GM19467 (cell line): ENCODE measurements at regions not wholly inside any gene's neighbourhood (a gene's known extent, or its start where the extent isn't known, plus 50 kb on each side); places are given as distances from the start of the nearest gene placed in this dataset.

Source experiments
- ATAC-seq: cut with Tn5 transposase; IDR thresholded peaks from one replicate; pipeline ENCODE4 v1.9.1; 2021; ENCODE audit warnings: mild to moderate bottlenecking, moderate library complexity; ENCODE audit not compliant: unreplicated experiment

DNA sequence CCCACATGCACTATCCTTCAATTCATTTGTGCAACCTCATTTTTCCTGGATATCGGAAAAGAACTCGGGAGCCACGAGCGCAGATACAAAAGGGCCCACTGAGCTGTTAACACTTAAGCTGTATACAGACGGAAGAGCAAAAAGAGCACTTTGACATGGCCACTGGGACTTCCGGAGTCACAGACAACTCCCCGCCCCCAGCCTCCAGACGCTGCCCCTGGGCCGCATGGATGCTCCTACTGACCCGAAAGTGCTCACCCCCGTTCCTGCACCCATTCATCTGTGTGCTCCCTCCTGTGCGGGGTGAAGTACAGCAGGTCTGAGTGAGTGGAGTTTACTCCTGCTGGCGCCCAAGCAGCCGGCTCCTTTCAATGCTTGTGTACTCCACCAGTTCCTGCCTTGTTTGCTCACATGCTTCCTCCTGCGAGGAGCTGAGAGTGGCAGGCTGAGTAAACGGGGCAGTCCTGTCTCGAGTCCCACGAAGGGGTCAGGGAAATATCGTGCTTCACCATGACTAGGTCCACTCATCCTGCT, 901.0 kb upstream of the CTNND2 start:
- ATAC-seq = no peak

DNA sequence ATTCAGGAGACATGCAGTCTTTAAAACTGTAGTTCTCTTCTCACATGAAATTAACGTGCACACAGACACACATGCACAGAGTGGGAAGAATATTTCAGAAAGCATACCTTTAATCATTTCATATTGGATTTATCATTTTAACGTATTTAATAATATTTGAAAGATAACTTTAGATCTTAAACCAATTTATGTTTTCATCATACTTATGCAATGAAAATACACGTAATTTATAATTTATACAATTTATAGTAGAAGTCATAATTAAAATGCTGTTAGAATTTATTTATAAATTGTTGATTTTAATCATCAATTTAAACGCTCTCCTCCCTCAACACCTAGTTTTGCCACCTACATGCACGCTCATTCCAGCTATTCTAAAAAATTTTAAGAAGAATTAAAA, 894.9 kb upstream of the CTNND2 start:
- no peak for ATAC-seq

DNA sequence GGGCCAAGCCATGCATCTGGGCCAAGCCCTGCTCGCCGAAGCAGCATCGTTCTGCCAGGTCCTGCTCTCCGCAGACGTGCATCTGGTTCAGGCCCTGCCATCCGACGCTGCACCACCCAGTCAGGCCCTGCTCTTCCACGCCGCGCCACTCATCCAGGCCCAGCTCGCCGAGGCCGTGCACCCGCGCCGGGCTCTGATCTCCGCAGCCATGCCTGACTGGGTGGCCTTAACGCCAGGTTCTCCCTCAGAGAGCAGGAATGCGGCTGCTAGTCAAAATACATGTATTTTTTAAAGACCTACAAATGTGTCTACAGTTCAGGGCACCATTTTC, 891.1 kb upstream of the CTNND2 start:
- ATAC-seq = no peak

DNA sequence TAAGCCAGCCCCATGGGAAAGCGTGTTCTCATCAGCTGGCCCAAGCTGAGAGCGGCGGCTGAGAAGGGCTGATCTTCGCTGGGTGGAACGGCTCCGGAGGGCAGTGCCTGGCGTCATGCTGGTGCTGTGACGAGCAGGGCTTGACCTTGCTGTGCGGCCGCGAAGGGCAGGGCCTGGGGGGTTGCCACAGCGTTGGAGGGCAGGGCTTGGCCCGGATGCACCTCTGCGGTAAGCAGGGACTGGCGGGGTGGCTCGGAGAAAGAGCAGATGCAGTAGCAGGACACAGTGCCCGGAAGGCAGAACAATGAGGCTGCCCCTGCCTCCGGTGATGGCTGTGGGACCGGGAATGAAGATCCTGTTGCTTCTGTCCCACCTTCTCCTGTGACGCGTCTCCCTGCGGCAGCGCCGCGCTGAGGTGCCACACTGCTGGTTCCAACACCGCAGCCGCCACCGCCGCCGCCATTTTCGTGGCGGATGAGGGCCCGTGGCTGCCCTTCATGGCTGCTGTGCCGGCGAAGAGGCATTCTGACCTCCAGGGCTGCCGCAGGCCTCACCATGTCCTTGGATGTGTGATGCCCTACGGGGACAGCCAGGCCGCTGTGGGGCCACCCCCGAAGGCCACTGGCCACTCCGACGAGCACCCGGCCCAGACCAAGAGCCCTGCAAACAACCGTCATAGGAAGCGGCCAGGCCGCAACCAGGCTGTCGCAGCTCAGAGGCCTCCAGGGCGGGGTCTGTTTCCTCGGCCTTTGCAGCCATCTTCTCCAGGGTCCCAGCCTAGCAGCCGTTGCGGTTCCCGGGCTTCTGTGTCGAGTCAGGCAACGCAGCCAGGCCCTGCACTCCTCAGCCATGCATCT, 890.5 kb upstream of the CTNND2 start:
- no peak for ATAC-seq

DNA sequence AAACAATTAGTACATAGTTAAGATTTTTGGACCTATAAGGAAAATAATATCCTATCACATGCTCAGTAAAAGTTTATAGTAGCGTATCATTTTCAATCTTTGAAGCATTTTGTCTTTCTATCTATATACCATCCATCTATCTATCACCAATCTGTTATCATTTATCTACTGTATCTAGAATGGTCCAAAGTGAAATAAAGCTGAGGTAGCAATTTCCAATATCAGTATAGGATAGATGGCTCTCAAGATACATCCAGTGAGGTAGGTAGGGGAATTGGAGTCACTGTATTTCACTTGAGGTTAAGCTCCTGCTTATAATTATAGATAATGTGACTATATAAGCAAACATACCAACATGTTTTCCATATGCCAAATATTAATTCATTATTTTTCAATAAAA, 889.1 kb upstream of the CTNND2 start:
- ATAC-seq = no peak

DNA sequence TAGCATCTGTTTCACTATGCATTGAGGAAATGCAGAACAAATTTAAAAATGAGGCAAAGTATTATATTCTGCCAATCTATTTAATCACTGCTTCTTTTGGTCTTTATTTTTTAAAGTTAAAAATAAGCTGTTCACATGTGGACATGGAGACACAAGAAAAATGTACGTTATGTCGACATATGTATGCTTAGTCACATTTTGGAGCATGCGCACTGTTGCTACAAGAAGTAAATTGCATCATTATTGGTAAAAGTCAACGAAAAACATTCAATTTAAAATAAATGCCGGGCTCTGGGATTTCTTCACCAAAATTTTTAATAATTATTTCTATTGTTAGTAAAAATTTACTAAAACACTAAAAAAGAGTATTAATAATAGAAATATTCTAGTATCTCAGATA, 876.3 kb upstream of the CTNND2 start:
- ATAC-seq = no peak

DNA sequence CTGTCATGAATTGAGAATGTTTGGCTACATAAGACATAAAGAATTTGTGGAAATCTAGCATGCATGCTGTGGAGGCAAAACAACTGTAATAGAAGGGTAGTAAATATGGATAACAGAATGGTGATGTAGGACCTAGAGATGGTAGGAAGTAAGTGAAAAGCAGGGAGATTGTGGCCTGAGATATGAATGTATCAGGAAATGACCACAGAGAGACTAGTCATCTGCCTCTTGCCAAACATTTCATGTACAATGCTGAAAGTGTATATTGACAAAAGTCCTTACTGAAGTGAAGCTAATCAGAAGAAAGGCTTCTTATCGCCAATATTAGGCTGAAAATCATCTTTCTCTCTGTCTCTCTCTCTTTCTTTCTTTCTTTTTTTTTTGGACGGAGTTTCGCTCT, 873.1 kb upstream of the CTNND2 start:
- no peak for ATAC-seq

DNA sequence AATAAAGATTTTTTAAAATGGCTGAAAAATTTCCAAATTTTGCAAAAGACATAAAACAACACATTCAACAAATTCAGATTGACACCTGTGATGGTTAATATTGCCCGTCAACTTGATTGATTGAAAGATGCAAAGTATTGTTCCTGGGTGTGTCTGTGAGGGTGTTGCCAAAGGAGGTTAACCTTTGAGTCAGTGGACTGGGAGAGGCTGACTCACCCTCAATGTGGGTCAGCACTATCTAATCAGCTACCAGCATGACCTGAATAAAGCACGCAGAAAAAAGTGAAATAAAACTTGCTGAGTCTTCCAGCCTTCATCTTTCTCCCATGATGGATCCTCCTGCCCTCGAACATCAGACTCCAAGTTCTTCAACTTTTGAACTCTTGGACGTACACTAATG, 868.0 kb upstream of the CTNND2 start:
- no peak for ATAC-seq

DNA sequence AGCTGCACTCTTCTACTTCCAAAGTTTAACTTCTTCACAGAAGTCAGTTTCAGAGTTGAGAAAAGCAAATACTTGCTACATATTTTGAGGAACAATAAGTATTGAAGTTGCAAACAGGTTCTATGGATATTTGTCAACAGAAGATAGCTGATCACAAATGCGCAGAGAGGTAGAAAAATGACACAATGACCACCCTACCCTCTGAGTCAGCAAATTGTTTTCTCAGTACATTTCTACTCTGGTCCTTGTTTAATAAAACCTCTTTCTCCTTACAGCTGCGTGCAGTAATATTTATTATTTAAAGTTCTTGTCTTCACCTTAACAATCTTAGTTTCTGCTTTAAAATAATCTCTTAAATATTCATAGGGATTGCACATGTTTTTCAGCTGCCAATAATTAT, 855.1 kb upstream of the CTNND2 start:
- ATAC-seq = no peak

DNA sequence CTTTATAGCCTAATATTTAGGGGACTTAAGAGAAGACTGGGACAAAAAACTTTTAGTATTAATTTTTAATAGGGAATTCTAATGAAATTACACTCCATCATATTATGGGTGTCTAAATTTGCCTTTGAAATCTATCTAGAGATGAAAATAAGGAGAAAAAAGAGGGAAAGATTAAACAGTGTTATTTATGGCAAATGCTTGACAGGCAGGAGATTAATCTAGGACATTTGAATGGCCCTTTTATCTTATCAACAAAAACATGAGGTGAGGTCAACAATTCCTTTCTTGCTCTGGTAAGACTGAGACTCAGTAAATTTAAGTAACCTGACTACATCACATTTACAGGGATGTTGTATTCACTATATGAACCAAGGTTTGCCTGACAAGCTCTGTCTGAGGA, 852.8 kb upstream of the CTNND2 start:
- no peak for ATAC-seq

DNA sequence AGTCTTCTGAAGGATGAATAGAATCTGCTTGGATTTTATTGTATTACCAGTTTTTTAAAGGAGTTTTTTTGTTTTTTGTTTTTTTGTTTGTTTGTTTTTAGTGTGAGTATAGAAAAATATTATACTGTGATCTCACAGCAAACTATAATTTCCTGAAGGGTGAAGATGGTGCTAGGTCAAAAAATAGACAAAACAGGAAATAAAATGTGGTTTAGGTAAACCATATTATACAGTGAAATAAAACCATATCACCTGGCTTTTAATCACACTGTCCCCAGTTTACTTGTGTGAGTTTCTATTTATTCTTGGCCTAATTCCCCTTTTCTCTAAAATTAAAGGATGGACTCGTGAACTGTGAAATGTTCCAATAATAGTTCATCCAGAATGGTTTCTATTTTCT, 841.3 kb upstream of the CTNND2 start:
- ATAC-seq = no peak

DNA sequence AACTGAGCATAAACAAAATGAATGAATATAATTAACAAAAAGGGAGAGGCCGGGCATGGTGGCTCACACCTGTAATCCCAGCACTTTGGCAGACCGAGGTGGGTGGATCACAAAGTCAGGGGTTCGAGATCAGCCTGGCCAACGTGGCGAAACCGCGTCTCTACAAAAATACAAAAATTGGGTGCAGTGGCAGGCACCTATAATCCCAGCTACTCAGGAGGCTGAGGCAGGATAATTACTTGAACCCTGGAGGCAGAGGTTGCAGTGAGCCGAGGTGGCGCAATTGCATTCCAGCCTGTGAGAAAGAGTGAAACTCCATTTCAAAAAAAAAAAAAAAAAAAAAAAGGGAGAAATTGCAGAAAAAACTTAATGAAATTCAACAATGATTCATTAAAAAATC, 839.3 kb upstream of the CTNND2 start:
- ATAC-seq = no peak

DNA sequence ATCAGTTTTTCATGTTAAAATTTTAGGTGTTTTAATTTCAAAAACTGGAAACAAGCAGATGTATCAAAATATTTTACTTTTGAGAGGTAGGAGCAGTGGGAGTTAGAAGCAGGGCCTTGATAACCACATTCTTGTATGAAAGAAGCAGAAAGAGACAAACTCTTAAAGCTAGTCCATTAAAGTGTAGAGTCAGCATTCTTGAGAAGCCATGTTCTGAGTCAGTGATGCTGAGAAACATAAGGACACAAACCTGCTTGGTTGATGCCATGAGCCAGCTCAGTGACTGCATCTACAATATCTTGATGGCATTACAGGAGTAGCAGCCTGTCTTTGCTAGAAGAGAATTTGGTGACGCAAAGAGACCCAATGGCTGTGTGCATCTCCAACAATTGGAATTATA, 826.1 kb upstream of the CTNND2 start:
- ATAC-seq = no peak

DNA sequence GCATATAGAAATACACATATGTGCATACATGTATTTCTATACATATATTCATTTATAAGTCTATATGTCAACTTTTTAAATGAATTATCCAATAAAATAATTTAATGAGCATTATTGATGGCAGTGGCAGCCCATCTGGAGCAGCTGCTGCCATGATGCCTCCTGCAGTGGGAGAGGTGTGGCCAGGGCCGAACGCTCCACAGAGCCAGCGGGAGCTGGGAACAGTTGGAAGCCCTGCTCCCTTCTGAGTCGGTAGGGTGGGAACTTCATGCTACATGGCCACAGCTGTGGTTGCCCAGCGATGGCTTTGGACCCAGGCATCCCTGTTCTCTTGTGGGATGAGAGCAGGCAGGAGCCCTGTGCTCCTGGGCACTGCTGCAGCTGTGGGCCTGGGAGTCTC, 812.4 kb upstream of the CTNND2 start:
- ATAC-seq = no peak

DNA sequence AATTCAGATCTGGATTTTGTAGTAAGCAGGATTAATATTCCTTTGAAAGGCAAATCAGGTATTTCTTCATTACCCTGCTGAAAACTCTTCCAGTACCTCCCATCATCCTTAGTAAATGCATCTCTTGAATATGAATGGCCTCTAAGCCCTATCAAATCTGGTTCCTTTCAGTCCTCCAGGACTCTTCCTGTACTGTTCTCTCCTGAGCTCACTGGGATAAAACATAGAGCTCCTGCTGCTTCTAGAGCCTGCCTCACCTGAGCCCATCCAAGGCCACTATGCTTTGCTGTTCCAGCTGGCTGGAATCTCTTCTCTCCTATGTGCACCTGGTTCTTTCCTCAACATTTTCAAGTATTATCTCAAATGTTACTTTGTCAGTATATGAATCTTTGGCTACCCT, 803.3 kb upstream of the CTNND2 start:
- ATAC-seq = no peak

DNA sequence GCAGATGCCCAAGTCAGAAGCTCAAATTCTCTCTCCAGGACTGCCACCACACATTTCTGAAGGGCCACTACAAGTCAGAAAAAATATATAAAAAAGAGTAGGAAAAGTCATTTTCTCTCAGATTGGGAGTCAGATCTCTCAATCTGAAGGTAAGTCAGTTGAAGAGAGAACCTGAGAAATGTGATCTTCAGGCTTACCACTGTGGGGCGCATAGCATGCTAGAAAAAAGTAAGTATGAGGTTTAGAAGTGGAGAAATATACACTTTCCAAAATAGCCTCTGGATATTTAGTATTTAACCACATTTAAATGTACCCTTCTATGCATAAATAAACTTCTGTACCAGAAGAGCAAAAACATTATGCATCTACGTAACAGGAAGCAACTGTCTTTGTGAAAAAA, 800.7 kb upstream of the CTNND2 start:
- no peak for ATAC-seq

DNA sequence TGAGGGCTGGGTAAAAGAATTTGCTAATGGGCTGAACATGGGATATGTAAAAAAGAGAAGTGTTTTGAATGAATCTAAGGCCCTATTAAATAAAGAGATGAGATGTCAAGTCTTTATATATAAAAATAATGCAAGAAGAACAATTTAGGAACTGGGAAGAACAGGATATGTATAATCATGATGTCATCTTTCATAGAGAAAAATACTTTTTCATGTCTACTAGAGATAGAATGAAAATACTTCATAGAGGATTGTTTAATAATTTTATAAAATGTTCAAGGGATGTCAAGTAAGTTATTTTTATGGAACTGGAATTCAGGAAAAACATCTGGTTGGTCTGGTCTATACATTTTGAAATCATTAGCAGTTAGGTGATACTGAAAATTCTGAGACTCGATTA, 799.0 kb upstream of the CTNND2 start:
- ATAC-seq = no peak

DNA sequence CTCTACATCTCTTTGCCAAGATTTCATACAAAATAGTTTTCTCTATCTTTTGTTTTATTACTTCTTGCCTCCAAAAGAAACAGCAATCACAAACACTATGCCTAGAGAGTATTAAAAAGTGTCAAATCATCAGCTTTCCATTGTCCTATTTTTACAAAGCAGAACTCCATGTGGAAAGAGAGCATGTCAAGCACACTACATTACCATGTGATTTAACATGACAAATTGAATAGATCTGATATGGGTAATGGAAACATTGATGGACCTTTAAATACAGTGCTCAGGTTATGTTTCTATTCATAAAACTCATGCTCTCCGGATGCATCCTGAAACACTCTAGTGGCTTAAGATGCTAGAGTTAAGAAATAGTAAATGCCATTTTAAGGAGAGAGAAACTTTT, 791.4 kb upstream of the CTNND2 start:
- ATAC-seq = no peak

DNA sequence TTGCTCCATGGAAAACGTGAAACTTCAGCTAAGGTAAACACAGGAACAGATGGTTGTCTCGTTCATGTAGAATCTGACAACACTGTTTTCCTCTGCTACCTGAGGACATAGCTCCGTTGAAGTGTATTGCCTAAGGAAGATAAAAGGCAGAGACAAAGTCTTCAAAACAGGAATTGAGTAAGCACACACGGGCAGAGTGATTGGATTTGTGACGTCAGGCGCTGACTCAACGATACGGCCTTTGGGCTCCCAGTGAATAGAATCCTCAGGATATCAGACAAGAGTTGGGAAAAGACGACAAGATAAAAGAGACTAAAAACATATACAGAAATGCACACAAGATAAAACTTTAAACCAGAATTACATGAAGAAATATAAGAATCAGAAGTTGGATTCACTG, 787.1 kb upstream of the CTNND2 start:
- no peak for ATAC-seq

DNA sequence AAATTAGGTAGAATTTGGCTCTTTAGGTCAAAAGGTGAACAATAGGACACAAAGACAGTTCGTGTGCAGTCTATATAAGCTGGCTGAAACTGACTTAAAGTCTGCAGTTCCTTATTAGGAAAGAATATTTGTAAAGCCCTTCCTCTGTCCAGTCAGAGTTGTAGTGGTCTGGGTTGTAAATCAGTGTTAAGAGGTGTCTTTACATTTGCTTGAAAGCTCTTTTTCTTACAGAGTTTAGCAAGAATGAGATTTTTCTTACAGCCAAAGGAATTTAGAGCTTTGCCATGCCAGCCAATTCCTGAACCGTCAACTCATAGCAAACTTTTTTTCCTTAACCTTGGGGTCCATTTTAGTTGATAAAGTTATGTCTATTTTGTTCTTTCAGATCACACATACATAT, 786.1 kb upstream of the CTNND2 start:
- no peak for ATAC-seq

DNA sequence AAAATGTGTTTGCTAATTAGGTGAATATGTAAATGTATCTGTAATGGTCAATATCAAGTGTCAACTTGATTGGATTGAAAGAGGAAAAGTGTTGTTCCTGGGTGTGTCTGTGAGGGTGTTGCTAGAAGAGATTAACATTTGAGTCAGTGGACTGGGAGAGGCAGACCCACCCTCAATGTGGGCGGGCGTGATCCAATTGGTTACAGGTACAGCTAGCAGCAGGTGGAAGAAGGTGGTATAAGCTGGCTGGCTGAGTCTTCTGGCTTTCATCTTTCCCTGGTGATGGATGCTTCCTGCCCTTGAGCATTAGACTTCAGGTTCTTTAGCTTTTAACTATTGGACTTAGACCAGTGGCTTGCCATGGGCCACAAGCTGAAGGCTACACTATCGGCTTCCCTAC, 779.0 kb upstream of the CTNND2 start:
- ATAC-seq = no peak

DNA sequence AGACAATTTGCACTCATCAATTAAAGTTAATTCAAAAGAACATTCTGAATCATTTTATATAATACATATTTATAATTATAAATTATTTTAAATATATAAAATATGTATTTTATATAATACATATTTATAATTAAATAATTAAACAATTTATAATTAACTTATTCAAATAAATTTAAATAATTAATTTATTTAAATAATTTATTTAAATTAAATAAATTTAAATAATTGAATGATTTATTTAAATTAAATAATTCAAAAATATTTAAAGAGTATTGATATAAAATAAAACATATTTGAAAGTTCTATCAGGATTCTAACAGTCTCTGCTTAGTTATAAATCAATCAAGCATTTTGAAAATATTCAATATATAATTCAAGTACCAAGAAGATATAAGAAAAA, 775.5 kb upstream of the CTNND2 start:
- no peak for ATAC-seq

DNA sequence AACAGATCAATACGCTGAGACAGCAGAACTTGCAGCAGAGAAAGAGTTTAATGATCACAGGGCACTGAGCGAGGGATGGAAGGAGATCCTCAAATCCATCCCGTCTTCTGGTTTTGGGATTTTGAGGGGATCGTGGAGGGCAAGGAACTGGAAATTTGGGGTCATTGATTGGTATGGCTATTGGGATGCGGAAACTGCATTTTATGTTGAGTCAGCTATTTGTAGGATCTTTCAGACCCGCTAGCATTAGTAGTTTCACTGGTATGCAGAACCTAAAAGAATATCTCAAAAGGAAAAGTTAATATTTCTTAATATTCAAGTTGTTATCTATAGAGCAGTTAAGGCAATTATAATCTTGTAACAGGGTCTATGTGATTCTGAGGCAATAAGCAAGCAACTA, 771.7 kb upstream of the CTNND2 start:
- ATAC-seq = no peak
